ENCODE measurements at regions not wholly inside any gene's neighbourhood (a gene's known extent, or its start where the extent isn't known, plus 50 kb on each side); places are given as distances from the start of the nearest gene placed in this dataset.

DNA sequence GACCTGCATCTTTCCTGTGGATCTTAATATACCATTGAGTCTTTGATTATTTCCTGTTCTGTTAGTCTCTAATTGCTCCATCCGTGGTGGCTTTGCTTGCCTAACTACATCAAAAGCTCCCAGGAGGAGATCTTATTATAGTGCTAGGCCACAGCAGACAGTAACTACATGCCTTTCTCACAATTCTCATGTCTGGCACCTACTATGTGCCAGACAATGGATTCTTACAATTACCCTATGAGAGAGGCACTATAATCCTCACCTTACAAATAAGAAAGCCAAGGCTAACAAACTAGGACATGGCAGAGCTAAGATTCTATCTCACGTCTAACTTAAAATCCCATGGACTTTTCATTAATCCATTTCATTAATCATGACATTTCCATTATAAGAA is 70.3 kb upstream of the TARS1 start:
- TF ChIP-seq, protein P1, sequence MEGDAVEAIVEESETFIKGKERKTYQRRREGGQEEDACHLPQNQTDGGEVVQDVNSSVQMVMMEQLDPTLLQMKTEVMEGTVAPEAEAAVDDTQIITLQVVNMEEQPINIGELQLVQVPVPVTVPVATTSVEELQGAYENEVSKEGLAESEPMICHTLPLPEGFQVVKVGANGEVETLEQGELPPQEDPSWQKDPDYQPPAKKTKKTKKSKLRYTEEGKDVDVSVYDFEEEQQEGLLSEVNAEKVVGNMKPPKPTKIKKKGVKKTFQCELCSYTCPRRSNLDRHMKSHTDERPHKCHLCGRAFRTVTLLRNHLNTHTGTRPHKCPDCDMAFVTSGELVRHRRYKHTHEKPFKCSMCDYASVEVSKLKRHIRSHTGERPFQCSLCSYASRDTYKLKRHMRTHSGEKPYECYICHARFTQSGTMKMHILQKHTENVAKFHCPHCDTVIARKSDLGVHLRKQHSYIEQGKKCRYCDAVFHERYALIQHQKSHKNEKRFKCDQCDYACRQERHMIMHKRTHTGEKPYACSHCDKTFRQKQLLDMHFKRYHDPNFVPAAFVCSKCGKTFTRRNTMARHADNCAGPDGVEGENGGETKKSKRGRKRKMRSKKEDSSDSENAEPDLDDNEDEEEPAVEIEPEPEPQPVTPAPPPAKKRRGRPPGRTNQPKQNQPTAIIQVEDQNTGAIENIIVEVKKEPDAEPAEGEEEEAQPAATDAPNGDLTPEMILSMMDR (optimal IDR thresholded peaks at IDR 0.05 in 1 of 3, IDR thresholded peaks at IDR 0.05 in 1 of 3, conservative IDR thresholded peaks at IDR 0.05 in 1 of 3; ENCODE audit: extremely low read depth in 1 of 3, insufficient read depth in 2 of 3, low read length in 3 of 3): no peak
- no peak for TF ChIP-seq EZH2 (IDR thresholded peaks at IDR 0.05; ENCODE audit: low read length)
